ENCODE measurements at regions not wholly inside any gene's neighbourhood (a gene's known extent, or its start where the extent isn't known, plus 50 kb on each side); places are given as distances from the start of the nearest gene placed in this dataset.
"Not testable (repeated sequence)": the region's sequence is repeated elsewhere in the genome, so short reads cannot be mapped to it uniquely, and the experiment has no call there.

GRCh38 chrX:829145-829544, 198.6 kb downstream of the SHOX start:
- DNase-seq = no peak

- DNase-seq = no peak
These were observed 197.9 kb downstream of the SHOX start for GRCh38 chrX:828411-828959.

GRCh38 chrX:826448-826847, 195.9 kb downstream of the SHOX start:
- no peak for DNase-seq

- DNase-seq = no peak
These were observed 195.4 kb downstream of the SHOX start for GRCh38 chrX:825991-826390.

GRCh38 chrX:823073-823472, 192.5 kb downstream of the SHOX start:
- not testable (repeated sequence) for DNase-seq

GRCh38 chrX:821327-822107, 190.9 kb downstream of the SHOX start:
- DNase-seq = no peak

GRCh38 chrX:819684-820083, 189.1 kb downstream of the SHOX start:
- DNase-seq = no peak

GRCh38 chrX:817759-818300, 187.2 kb downstream of the SHOX start:
- no peak for DNase-seq

GRCh38 chrX:817147-817546, 186.6 kb downstream of the SHOX start:
- not testable (repeated sequence) for DNase-seq

- no peak for DNase-seq
These were observed 185.8 kb downstream of the SHOX start for GRCh38 chrX:816411-816810.

GRCh38 chrX:810186-810585, 179.6 kb downstream of the SHOX start:
- no peak for DNase-seq

GRCh38 chrX:809081-809480, 178.5 kb downstream of the SHOX start:
- DNase-seq = no peak

GRCh38 chrX:806586-806985, 176.0 kb downstream of the SHOX start:
- DNase-seq = no peak

GRCh38 chrX:805988-806387, 175.4 kb downstream of the SHOX start:
- DNase-seq = no peak

- no peak for DNase-seq
These were observed 174.6 kb downstream of the SHOX start for GRCh38 chrX:805103-805670.

- DNase-seq = no peak
These were observed 172.3 kb downstream of the SHOX start for GRCh38 chrX:802846-803245.

- DNase-seq = no peak
These were observed 169.2 kb downstream of the SHOX start for GRCh38 chrX:799808-800207.

GRCh38 chrX:794311-794710, 163.7 kb downstream of the SHOX start:
- no peak for DNase-seq

- DNase-seq = no peak
These were observed 162.7 kb downstream of the SHOX start for GRCh38 chrX:793216-793770.

GRCh38 chrX:791479-792034, 161.0 kb downstream of the SHOX start:
- no peak for DNase-seq

- no peak for DNase-seq
These were observed 160.3 kb downstream of the SHOX start for GRCh38 chrX:790783-791360.

GRCh38 chrX:790041-790506, 159.5 kb downstream of the SHOX start:
- DNase-seq = no peak

GRCh38 chrX:789096-789495, 158.5 kb downstream of the SHOX start:
- no peak for DNase-seq

All from activated T-cell treated with anti-CD3 and anti-CD28 coated beads, Interleukin-2, amount 50 U/mL, for 1 hour (primary cell).